NCI-H2107 (cell line): ENCODE measurements at regions not wholly inside any gene's neighbourhood (a gene's known extent, or its start where the extent isn't known, plus 50 kb on each side); places are given as distances from the start of the nearest gene placed in this dataset.
"Not testable (repeated sequence)": the region's sequence is repeated elsewhere in the genome, so short reads cannot be mapped to it uniquely, and the experiment has no call there.

Experiments used
- DNase-seq: peaks from one replicate; lab custom pipeline; 2025; lab: John Stamatoyannopoulos, UW

- no peak for DNase-seq
These were observed 766.9 kb upstream of the PCDH10 start for GRCh38 chr4:132382243-132382642.

DNA sequence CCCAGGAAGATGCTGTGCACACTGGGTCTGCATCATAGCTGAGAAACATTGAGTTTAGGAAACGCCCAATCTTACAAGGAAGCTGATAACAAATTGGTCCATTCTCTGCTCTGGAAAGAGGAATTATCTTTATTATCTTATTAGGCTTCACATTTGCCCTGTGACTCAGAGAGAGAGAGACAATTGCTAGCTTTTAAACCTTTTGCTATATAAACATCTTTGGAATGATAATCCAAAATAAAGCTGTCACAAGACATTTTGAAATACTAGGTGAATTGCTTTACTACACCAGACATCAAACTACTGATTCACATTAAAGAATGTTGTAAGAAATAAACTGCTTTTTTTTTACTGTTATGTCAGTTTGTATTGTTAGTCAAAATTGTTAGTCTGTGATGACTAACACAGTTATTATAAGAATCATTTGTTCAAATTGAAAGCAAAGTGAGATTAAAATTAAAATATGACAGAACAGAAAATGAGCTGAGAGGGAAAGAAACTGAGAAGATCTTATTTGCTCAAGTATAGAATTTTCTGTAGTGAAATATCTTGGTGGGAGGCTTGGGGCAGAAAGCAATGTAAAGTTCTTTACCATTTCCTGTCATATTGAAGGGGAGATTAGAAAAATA, 765.4 kb upstream of the PCDH10 start:
- no peak for DNase-seq

- DNase-seq = no peak
These were observed 764.4 kb upstream of the PCDH10 start for GRCh38 chr4:132384709-132385108.

- DNase-seq = no peak
These were observed 763.0 kb upstream of the PCDH10 start for GRCh38 chr4:132386130-132386529.

DNA sequence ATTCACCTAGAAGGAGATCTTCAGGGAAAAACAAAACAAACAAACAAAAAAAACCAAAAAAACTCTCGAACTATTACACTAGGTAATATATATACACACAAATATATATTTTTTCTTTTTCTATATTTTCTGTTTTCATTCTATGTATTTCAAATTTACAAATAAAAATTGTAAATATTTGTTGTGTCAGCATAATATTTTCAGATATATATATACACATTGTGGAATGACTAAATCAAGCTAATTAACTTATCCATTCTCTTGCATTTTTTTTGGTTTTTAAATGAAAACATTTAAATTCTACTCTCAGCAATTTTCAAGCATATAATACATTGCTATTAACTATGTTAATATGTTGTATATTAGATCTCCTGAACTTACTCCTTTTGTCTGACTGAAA, 762.0 kb upstream of the PCDH10 start:
- DNase-seq = no peak

DNA sequence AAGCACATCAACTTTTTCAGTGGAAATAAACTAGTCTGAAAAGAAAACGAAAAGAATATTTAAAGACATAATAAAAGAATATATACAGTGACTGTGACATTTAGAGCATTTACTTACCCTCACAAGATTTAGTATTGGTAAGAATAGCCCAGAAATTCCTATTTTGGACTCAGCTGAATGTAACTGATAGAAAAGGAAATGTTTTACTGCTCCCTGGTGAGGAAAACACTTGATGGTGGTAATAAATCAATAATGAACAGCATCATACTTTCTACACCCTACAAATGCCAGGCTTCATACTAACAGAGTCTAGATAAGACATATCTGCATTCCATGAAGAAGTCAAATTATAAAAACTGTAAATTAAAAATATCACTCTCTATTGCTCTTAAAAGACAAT, 753.5 kb upstream of the PCDH10 start:
- no peak for DNase-seq

GRCh38 chr4:132396636-132397035, 752.5 kb upstream of the PCDH10 start:
- no peak for DNase-seq

- DNase-seq = no peak
These were observed 731.9 kb upstream of the PCDH10 start for GRCh38 chr4:132417220-132417619.

- no peak for DNase-seq
These were observed 722.0 kb upstream of the PCDH10 start for GRCh38 chr4:132427125-132427524.

- DNase-seq = no peak
These were observed 712.0 kb upstream of the PCDH10 start for GRCh38 chr4:132437117-132437516.

DNA sequence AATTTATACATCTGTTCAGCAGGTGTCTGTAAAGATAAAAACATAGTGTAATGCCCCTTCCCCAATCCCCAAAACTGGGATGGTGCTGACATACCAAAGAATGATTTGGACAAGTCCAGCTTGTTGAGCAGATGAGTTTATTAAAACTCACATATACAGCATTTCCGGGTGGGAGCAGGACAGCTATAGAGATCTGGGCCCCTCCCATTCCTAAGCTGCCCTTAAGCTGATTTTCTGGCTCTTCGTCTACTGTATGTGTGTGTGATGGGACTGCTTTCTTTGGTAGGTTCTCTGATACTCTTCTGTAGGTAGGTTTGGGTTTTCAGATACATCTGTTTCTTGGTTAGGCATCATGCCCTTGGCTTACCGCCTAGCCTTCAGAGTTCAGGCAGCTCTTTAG, 703.7 kb upstream of the PCDH10 start:
- DNase-seq = no peak

GRCh38 chr4:132457987-132458386, 691.1 kb upstream of the PCDH10 start:
- DNase-seq = not testable (repeated sequence)

DNA sequence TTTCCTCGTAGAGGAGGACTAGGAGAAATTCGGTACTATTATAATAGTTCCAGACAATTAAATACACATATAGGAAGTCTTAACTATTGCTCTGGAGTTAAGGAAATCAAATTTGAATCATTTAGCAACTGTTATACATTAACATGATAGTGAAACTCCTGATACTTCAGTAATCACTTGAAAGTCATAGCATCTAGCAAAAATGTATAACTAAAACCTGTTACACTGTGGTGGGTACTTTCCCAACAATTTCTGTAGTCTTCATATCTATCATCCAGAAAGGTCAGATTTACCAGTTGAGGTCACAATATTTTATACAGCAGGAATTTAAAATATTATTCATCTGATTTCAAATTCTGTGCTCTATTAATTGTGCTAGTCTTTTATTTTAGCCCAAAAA, 669.6 kb upstream of the PCDH10 start:
- no peak for DNase-seq

DNA sequence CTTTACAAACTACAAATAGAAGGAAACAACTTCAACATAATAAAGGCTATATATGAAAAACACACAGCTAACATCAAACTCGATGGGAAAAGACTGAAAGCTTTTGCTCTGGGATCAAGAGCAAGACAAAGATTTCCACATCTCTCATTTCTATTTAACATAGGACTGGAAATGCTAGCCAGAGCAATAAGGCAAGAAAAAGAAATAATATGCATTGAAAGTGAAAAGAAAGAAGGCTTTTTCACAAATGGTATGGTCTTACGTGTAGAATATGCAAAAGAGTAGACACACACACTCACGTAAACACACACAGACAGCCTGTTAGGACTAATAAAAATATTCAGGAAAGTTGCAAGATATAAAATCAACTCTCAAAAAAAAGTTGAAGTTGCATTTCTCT, 660.5 kb upstream of the PCDH10 start:
- no peak for DNase-seq

- no peak for DNase-seq
These were observed 655.6 kb upstream of the PCDH10 start for GRCh38 chr4:132493476-132493875.

GRCh38 chr4:132495267-132495812, 653.8 kb upstream of the PCDH10 start:
- DNase-seq = not testable (repeated sequence)

DNA sequence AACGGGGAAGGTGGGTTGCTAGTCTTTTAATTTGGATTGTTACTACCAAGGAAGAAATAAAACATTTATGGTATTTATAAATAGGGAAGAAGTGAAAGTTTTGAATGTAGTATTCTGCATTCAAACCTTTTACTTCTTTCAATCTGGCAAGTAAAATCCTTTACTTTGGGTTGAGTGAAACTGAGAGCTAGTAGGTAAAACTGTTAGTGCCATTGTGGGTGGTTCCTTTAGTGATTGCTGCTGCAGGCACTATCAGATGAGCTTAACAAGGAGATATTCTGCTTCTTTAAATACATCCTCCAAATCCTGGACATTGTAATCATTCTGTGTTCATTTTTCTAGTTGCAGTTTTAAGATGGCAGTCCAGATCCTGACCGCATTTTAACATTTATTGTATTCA, 650.9 kb upstream of the PCDH10 start:
- DNase-seq = no peak

DNA sequence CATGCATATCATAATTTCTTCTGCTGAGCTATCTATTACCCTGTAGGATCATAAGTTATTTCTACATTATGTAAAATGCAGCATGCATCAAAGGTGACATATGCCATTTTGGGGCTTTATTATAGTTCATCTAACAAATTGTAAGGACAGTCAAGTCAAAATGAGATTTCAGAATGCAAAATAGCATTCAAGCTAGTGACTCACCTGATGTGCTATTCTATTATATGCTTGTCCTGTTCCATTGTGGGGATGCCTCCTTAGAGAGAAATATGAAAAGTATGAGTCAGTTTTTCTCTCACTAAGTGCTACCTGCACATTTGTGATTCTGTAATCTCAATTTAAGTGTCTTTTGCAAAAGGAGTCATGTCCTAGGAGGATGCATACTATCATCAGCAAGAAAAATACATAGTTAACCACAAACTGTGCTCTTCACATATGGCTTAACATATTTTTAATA, 647.0 kb upstream of the PCDH10 start:
- no peak for DNase-seq

- no peak for DNase-seq
These were observed 644.7 kb upstream of the PCDH10 start for GRCh38 chr4:132504438-132504837.

DNA sequence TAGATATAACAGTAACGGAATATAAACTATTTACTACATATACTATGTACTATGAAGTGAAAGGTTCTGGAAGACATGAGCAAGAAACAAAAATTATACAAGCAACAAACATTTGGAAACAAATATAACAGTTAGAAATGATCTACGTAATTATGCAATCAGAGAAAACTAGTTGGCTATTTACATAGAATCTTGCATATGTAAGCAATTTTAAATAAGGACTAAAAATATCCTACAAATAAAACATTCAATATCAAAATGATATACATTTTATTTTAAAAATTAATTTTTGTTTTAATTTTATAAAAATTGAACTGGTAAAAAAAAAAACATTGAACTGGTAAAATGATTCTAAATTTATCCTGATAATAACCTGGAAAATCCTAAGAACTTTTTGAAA, 642.5 kb upstream of the PCDH10 start:
- no peak for DNase-seq

DNA sequence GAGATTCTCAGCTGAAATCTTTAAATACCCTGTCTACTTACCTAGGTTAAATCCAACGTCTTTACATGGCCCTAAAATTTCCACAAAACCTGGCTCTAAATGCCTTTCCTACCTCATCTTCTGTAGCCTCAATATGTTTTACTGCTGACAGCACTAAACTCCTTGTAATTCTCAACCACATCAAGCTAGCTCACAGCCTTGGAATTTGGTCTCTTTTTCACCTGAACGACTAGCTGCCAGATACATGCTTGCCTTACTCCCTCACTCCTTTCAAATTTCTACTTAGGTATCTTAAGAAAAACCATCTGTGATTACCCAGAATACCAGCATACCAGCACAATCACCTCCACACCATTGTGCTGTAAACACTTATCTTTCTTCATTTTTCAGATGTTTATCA, 635.6 kb upstream of the PCDH10 start:
- DNase-seq = no peak

DNA sequence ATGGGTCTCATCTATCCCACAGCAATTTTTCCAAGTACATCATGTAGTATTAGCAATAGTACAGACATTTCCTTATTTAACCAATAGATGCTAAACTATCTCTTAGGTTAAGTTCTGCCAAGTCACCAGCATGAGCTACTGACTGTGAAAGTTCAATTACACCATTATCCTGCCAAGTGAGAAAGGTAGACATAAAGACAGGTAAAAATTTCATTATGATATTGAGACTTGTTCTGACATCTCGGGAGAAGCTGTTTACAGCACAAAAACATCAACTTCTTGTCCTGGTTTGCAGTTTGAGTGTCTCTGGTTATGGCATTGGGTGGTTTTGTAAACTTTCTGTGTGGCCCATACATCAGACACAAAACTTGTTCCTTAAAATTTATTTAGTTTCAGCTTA, 622.4 kb upstream of the PCDH10 start:
- DNase-seq = no peak

- DNase-seq = no peak
These were observed 621.3 kb upstream of the PCDH10 start for GRCh38 chr4:132527817-132528216.

DNA sequence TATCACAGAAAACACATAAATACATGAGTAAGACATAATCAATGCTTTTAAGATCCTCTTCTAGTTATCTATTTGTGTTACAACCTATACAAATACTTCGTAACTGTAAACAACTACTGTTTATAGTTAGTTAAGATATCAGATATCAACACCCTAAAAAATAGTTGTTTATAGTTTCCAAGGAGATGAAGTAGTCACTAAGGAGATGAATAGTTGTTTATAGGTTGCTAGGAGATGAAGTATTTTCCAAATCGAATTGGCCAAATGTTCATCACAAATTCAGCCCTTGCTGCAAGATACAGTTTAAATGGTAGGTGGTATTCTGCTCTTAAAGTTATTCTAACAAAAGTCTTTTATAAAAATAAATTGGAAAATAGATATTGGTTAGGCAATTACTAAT, 618.2 kb upstream of the PCDH10 start:
- DNase-seq = no peak
